Large intestine (tissue), 3 donors: ENCODE measurements at regions not wholly inside any gene's neighbourhood (a gene's known extent, or its start where the extent isn't known, plus 50 kb on each side); places are given as distances from the start of the nearest gene placed in this dataset.

ENCODE experiments used
- DNase-seq, 2 donors: peaks; one replicate each; pipeline versions ENCODE4 v3.0.0 to v3.0.0-alpha.2; 2013
- H3K27ac ChIP-seq: one replicate; pipeline ENCODE4 v1.5.1; 2013; ENCODE audit warnings: low read length
- H3K27me3 ChIP-seq: 2 replicates; pipeline ENCODE4 v1.6.1; 2013; ENCODE audit warnings: low read length; ENCODE audit not compliant: control insufficient read depth, insufficient read depth
- H3K36me3 ChIP-seq: 2 replicates; pipeline ENCODE4 v1.6.1; 2013; ENCODE audit warnings: low read length; ENCODE audit not compliant: control insufficient read depth, insufficient read depth
- H3K4me1 ChIP-seq: one replicate; pipeline ENCODE4 v1.6.1; 2013; ENCODE audit warnings: low read length; ENCODE audit not compliant: control insufficient read depth, insufficient read depth
- H3K4me3 ChIP-seq: one replicate; pipeline ENCODE4 v1.5.1; 2013; ENCODE audit warnings: low read length
- H3K9me3 ChIP-seq: one replicate; pipeline ENCODE4 v1.6.1; 2013; ENCODE audit warnings: mild to moderate bottlenecking, low read depth, low read length, moderate library complexity; ENCODE audit not compliant: control insufficient read depth
- WGBS: methylation state at CpG from one replicate; pipeline ENCODE4 v1.1.5; 2013; ENCODE audit warnings: low lambda C conversion rate; ENCODE audit not compliant: insufficient coverage; 5-methylcytosine and 5-hydroxymethylcytosine counted together

DNA sequence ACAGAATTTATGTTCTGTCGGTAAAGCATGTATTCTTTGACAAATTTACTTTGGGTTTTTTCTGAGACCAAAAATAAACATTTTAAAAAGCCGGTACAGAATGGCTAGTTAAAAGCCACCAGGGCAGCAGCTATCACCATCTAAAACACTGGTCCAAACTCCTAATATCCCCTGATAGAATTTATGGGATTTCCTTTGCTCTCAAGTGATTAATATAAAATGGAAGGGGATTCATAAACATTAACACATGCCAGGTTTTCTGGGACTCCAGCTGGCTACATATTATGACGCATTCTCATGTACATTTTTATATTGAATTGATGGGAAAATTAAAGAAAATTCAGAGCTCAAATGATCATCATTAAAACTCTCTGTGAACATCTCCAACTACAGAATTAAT lies 640.8 kb downstream of the C12orf50 start:
- H3K36me3 ChIP-seq = no peaks in the 10 kb centered on the region
- no peak overlapping the region for H3K27ac ChIP-seq
- no peak overlapping the region for H3K4me3 ChIP-seq
- 75% methylated on average over 3 of the region's 3 CpGs for WGBS
- DNase-seq = no peak
- H3K4me1 ChIP-seq = peaks cover 8% of the 10 kb centered on the region
- no peaks in the 10 kb centered on the region for H3K9me3 ChIP-seq
- no peaks in the 10 kb centered on the region for H3K27me3 ChIP-seq

- H3K9me3 ChIP-seq = no peaks in the 10 kb centered on the region
- H3K36me3 ChIP-seq = no peaks in the 10 kb centered on the region
- H3K27ac ChIP-seq = no peak overlapping the region
- H3K27me3 ChIP-seq = no peaks in the 10 kb centered on the region
- peaks cover 10% of the 10 kb centered on the region for H3K4me1 ChIP-seq
- H3K4me3 ChIP-seq = no peak overlapping the region
- no peak for DNase-seq
Observed at GRCh38 chr12:87385322-87385721, 643.9 kb downstream of the C12orf50 start.

DNA sequence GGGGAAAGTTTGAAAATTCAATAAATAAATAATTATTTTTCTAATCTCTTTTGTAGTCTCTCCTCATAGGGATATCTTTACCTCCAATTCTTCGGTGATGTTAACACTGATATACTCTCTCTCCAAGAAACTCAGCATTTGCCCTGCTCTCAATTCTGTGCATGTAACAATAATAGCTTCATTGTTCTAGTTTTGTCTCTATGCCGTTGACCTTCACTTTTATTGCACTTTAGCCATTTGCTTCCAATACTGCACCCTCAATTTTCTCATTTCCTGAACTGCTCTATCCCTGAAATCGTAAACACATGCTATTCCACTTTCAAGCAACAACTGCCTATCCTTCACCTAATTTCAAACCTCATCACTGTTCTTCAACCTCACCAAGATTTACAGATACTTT lies 645.0 kb downstream of the C12orf50 start:
- Histone ChIP-seq H3K27ac (no peak overlapping the region), H3K27me3 (no peaks in the 10 kb centered on the region), H3K4me3 (no peak overlapping the region), H3K9me3 (no peaks in the 10 kb centered on the region), H3K36me3 (no peaks in the 10 kb centered on the region), H3K4me1 (peaks cover 10% of the 10 kb centered on the region)
- 27% methylated on average over 2 of the region's 3 CpGs for WGBS
- DNase-seq = peak in 1 of 2 donors; percentile 23

DNA sequence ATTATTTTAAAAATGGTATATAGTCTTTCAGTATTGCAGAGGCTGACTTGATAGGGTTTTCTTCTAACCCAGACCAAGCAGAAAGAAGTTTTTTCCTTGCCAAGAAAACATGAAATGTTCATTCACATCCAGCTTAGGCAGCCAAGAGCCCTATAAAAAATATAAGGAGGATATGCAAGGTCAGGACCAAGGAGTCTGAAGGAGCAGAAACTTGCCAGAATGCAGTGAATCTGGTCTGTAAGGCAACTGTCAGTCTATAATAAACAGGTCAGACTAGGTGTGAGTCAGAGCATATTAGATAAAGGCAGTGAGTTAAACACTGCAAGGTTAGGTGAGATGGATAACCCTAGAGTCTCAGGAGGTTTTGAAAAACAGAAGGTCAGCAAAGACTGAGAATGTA lies 645.5 kb downstream of the C12orf50 start:
- Histone ChIP-seq H3K27me3 (no peaks in the 10 kb centered on the region), H3K4me1 (peaks cover 10% of the 10 kb centered on the region), H3K4me3 (no peak overlapping the region), H3K27ac (peak overlapping the region; percentile 39), H3K36me3 (no peaks in the 10 kb centered on the region), H3K9me3 (no peaks in the 10 kb centered on the region)
- DNase-seq = peak; percentile 12 to 52

GRCh38 chr12:87382959-87383566 lies 646.1 kb downstream of the C12orf50 start:
- H3K27ac ChIP-seq = peak overlapping the region; percentile 39
- no peaks in the 10 kb centered on the region for H3K36me3 ChIP-seq
- H3K4me1 ChIP-seq = peaks cover 10% of the 10 kb centered on the region
- no peak overlapping the region for H3K4me3 ChIP-seq
- H3K27me3 ChIP-seq = no peaks in the 10 kb centered on the region
- peak; percentile 3 to 45 for DNase-seq
- no peaks in the 10 kb centered on the region for H3K9me3 ChIP-seq
- WGBS = no CpG with 5 or more reads among the region's 2 CpGs

DNA sequence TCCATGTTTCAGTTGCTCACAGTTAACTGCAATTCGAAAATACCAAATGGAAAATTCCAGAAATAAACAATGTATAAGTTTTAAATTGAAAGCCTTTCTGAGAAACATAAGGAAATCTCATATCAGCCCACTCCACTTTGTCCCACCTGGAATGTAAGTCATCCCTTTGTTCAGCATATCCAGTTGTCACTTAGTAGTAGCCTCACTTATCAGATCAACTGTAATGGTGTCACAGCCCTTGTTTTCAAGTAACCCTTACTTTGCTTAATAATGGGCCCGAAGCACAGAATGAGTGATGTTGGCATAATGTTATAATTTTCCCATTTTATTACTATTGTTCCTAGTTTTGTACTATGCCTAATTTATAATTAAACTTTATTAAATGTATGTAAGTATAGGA lies 646.8 kb downstream of the C12orf50 start:
- no peaks in the 10 kb centered on the region for H3K9me3 ChIP-seq
- no peak overlapping the region for H3K4me3 ChIP-seq
- 100% methylated on average over 1 of the region's 2 CpGs for WGBS
- DNase-seq = no peak
- H3K27ac ChIP-seq = no peak overlapping the region
- peaks cover 10% of the 10 kb centered on the region for H3K4me1 ChIP-seq
- H3K27me3 ChIP-seq = no peaks in the 10 kb centered on the region
- no peaks in the 10 kb centered on the region for H3K36me3 ChIP-seq

GRCh38 chr12:87381742-87382141 lies 647.5 kb downstream of the C12orf50 start:
- Histone ChIP-seq H3K4me1 (peaks cover 10% of the 10 kb centered on the region), H3K27ac (no peak overlapping the region), H3K36me3 (no peaks in the 10 kb centered on the region), H3K4me3 (no peak overlapping the region), H3K27me3 (no peaks in the 10 kb centered on the region), H3K9me3 (no peaks in the 10 kb centered on the region)
- DNase-seq = no peak
- no CpG with 5 or more reads among the region's 1 CpG for WGBS

GRCh38 chr12:87378526-87378925 lies 650.7 kb downstream of the C12orf50 start:
- no peak for DNase-seq
- no peaks in the 10 kb centered on the region for H3K36me3 ChIP-seq
- H3K27me3 ChIP-seq = no peaks in the 10 kb centered on the region
- H3K4me3 ChIP-seq = no peak overlapping the region
- H3K9me3 ChIP-seq = peaks cover 7% of the 10 kb centered on the region
- WGBS = 83% methylated on average over 2 of the region's 2 CpGs
- peaks cover 3% of the 10 kb centered on the region for H3K4me1 ChIP-seq
- H3K27ac ChIP-seq = no peak overlapping the region

DNA sequence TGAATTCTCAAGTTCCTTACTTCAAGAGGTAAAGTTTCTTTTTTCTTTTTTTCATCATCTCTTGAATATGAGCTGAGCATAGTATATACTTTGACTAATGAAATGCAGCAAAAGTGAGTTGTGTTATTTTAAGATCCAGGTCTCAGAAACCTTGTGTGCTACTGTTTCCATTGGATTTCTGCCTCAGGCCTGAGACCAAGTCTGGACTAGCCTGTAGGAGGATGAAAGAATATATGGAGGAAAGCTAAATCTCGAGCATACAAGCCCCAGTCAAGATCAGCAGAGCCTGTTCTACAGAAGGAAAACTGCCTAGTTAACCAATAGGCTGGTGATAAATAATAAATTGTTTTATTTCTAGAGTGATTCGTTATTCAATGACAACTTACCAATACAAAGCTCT lies 652.5 kb downstream of the C12orf50 start:
- H3K36me3 ChIP-seq = no peaks in the 10 kb centered on the region
- H3K4me1 ChIP-seq = no peaks in the 10 kb centered on the region
- 60% methylated on average over 1 of the region's 2 CpGs for WGBS
- no peak for DNase-seq
- H3K9me3 ChIP-seq = peaks cover 7% of the 10 kb centered on the region
- no peaks in the 10 kb centered on the region for H3K27me3 ChIP-seq
- no peak overlapping the region for H3K4me3 ChIP-seq
- H3K27ac ChIP-seq = no peak overlapping the region

- Histone ChIP-seq H3K9me3 (no peaks in the 10 kb centered on the region), H3K4me3 (no peak overlapping the region), H3K4me1 (peaks cover 8% of the 10 kb centered on the region), H3K36me3 (no peaks in the 10 kb centered on the region), H3K27me3 (no peaks in the 10 kb centered on the region), H3K27ac (no peak overlapping the region)
- no peak for DNase-seq
- 37% methylated on average over 2 of the region's 2 CpGs for WGBS
Observed at GRCh38 chr12:87369161-87369560, 660.0 kb downstream of the C12orf50 start.

DNA sequence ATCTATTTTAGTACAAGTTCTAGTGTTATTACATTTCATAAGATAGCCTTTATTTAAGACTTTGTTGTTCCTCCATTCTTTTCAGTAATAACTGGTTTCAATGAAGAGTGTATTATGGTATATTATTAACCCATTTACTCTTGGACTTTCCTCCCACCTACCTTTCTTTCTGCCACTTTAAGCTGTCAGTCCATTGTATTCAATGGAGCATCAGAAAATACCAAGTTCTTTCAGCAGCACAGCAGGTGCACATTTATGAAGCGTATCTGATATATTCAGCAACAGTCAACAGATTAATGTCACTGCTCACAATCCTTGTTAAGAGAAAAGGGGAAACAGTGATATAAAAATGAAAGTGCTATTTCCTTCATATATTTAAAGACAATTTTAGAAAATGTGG lies 660.9 kb downstream of the C12orf50 start:
- no peaks in the 10 kb centered on the region for H3K9me3 ChIP-seq
- peak in 1 of 2 donors; percentile 32 for DNase-seq
- H3K27me3 ChIP-seq = no peaks in the 10 kb centered on the region
- peaks cover 8% of the 10 kb centered on the region for H3K4me1 ChIP-seq
- no peak overlapping the region for H3K4me3 ChIP-seq
- no peak overlapping the region for H3K27ac ChIP-seq
- H3K36me3 ChIP-seq = no peaks in the 10 kb centered on the region
- 43% methylated on average over 1 of the region's 1 CpG for WGBS
